OCI-LY1 (cell line): ENCODE measurements at regions not wholly inside any gene's neighbourhood (a gene's known extent, or its start where the extent isn't known, plus 50 kb on each side); places are given as distances from the start of the nearest gene placed in this dataset.

Experiments
- CTCF ChIP-seq: fragments of 200-600 bp; sonication (generic), shearing (Covaris generic); IDR thresholded peaks from 2 replicates; pipeline ENCODE4 v1.5.1; 2017; ENCODE audit warnings: mild to moderate bottlenecking, antibody characterized with exemption, low read length, moderate library complexity, mixed read lengths
- EZH2 ChIP-seq: fragments of 200-600 bp; sonication (generic), shearing (Covaris generic); IDR thresholded peaks from 2 replicates; pipeline ENCODE4 v1.8.0; 2017; ENCODE audit warnings: borderline replicate concordance, mixed run types, mild to moderate bottlenecking, antibody characterized with exemption, low read length, moderate library complexity, mixed read lengths

- no peak for TF ChIP-seq EZH2
- no peak for TF ChIP-seq CTCF
Observed at GRCh38 chr6:92701425-92702096, 717.8 kb downstream of the EPHA7 start.
